H9 (cell line): ENCODE measurements at regions not wholly inside any gene's neighbourhood (a gene's known extent, or its start where the extent isn't known, plus 50 kb on each side); places are given as distances from the start of the nearest gene placed in this dataset.

Experiments
- DNase-seq: peaks from one replicate; pipeline ENCODE4 v3.0.0-alpha.2; 2017
- H2AFZ ChIP-seq: one replicate; pipeline ENCODE4 v1.6.1; 2013; ENCODE audit warnings: mild to moderate bottlenecking, low read length, control low read depth, moderate library complexity
- H2AK5ac ChIP-seq: 2 replicates; pipeline ENCODE4 v1.6.1; 2013; ENCODE audit warnings: low read length, control low read depth, mixed read lengths; ENCODE audit not compliant: insufficient read length
- H2BK120ac ChIP-seq: one replicate; pipeline ENCODE4 v1.6.1; 2013; ENCODE audit warnings: low read depth, mild to moderate bottlenecking, low read length, control low read depth, inconsistent platforms; ENCODE audit not compliant: poor library complexity, severe bottlenecking
- H2BK12ac ChIP-seq: 2 replicates; pipeline ENCODE4 v1.6.1; 2013; ENCODE audit warnings: low read length, control low read depth, mixed read lengths, low read depth; ENCODE audit not compliant: insufficient read length
- H2BK15ac ChIP-seq: 2 replicates; pipeline ENCODE4 v1.6.1; 2013; ENCODE audit warnings: low read depth, low read length, control low read depth
- H2BK20ac ChIP-seq: one replicate; pipeline ENCODE4 v1.6.1; 2013; ENCODE audit warnings: low read depth, mild to moderate bottlenecking, low read length, control low read depth, inconsistent platforms; ENCODE audit not compliant: poor library complexity, severe bottlenecking
- H2BK5ac ChIP-seq: 2 replicates; pipeline ENCODE4 v1.6.1; 2013; ENCODE audit warnings: low read length, control low read depth, mixed read lengths; ENCODE audit not compliant: insufficient read length
- H3K14ac ChIP-seq: 2 replicates; pipeline ENCODE4 v1.6.1; 2013; ENCODE audit warnings: low read length, control low read depth; ENCODE audit not compliant: insufficient read depth
- H3K18ac ChIP-seq: 2 replicates; pipeline ENCODE4 v1.6.1; 2013; ENCODE audit warnings: low read depth, mild to moderate bottlenecking, mixed read lengths, low read length, control low read depth; ENCODE audit not compliant: insufficient read length
- H3K23ac ChIP-seq: 2 replicates; pipeline ENCODE4 v1.6.1; 2013; ENCODE audit warnings: low read length, control low read depth, mixed read lengths, low read depth; ENCODE audit not compliant: insufficient read length
- H3K23me2 ChIP-seq: 2 replicates; pipeline ENCODE4 v1.6.1; 2013; ENCODE audit warnings: low read depth, mild to moderate bottlenecking, mixed read lengths, low read length, control low read depth; ENCODE audit not compliant: insufficient read length, poor library complexity, severe bottlenecking
- H3K27ac ChIP-seq: 2 replicates; pipeline ENCODE4 v1.5.1; 2013; ENCODE audit warnings: low read length, control low read depth, mixed read lengths, low read depth; ENCODE audit not compliant: insufficient read length
- H3K27me3 ChIP-seq: 2 replicates; pipeline ENCODE4 v1.6.1; 2013; ENCODE audit warnings: low read length, control low read depth, inconsistent platforms; ENCODE audit not compliant: insufficient read depth
- H3K4ac ChIP-seq: 2 replicates; pipeline ENCODE4 v1.6.1; 2013; ENCODE audit warnings: low read depth, mild to moderate bottlenecking, control low read depth, inconsistent platforms, low read length, moderate library complexity
- H3K4me1 ChIP-seq: 2 replicates; pipeline ENCODE4 v1.6.1; 2013; ENCODE audit warnings: low read length, control low read depth, inconsistent platforms; ENCODE audit not compliant: insufficient read depth
- H3K4me2 ChIP-seq: 2 replicates; pipeline ENCODE4 v1.6.1; 2013; ENCODE audit warnings: low read length, control low read depth, mixed read lengths; ENCODE audit not compliant: insufficient read length, insufficient read depth
- H3K56ac ChIP-seq: 2 replicates; pipeline ENCODE4 v1.6.1; 2013; ENCODE audit warnings: low read depth, mild to moderate bottlenecking, mixed read lengths, low read length, control low read depth; ENCODE audit not compliant: insufficient read length
- H3K79me1 ChIP-seq: 2 replicates; pipeline ENCODE4 v1.6.1; 2013; ENCODE audit warnings: low read depth, mild to moderate bottlenecking, moderate library complexity, low read length, control low read depth, inconsistent platforms; ENCODE audit not compliant: insufficient read depth, poor library complexity, severe bottlenecking
- H3K79me2 ChIP-seq: 2 replicates; pipeline ENCODE4 v1.6.1; 2013; ENCODE audit warnings: low read length, control low read depth, inconsistent platforms; ENCODE audit not compliant: insufficient read depth
- H3K9ac ChIP-seq: 2 replicates; pipeline ENCODE4 v1.6.1; 2013; ENCODE audit warnings: low read length, control low read depth, mixed read lengths; ENCODE audit not compliant: insufficient read length; ENCODE audit errors: extremely low read depth
- H3K9me3 ChIP-seq: one replicate; pipeline ENCODE4 v1.6.1; 2013; ENCODE audit warnings: low read depth, low read length, inconsistent platforms; ENCODE audit not compliant: control insufficient read depth
- H3T11ph ChIP-seq: one replicate; pipeline ENCODE4 v1.6.1; 2013; ENCODE audit warnings: mild to moderate bottlenecking, low read length, control low read depth, inconsistent platforms
- H4K20me1 ChIP-seq: one replicate; pipeline ENCODE4 v1.6.1; 2013; ENCODE audit not compliant: control insufficient read depth, insufficient read length, insufficient read depth
- H4K5ac ChIP-seq: 2 replicates; pipeline ENCODE4 v1.6.1; 2013; ENCODE audit warnings: low read depth, mild to moderate bottlenecking, mixed read lengths, low read length, control low read depth; ENCODE audit not compliant: insufficient read length
- H4K8ac ChIP-seq: replicated peaks from 2 replicates; pipeline ENCODE4 v1.6.1; 2013; ENCODE audit warnings: low read length, control low read depth, mixed read lengths, low read depth; ENCODE audit not compliant: insufficient read length
- H4K91ac ChIP-seq: 2 replicates; pipeline ENCODE4 v1.6.1; 2013; ENCODE audit warnings: low read depth, mild to moderate bottlenecking, moderate library complexity, mixed read lengths, low read length, control low read depth; ENCODE audit not compliant: insufficient read length
- H3K27ac Mint-ChIP-seq, 3 experiments: 2 replicates in 2 of 3; 3 replicates in 1 of 3; pipeline ENCODE4 v1.8.0; 2020 to 2021; ENCODE audit warnings: mixed read lengths in 3 of 3, mild to moderate bottlenecking in 1 of 3, moderate library complexity in 1 of 3
- H3K27me3 Mint-ChIP-seq: 2 replicates; pipeline ENCODE4 v1.8.0; 2021; ENCODE audit warnings: low read depth, mild to moderate bottlenecking, moderate library complexity, mixed read lengths
- H3K36me3 Mint-ChIP-seq, 3 experiments: 2 replicates in 2 of 3; 3 replicates in 1 of 3; pipeline ENCODE4 v1.8.0; 2020 to 2021; ENCODE audit warnings: low read depth in 3 of 3, mixed read lengths in 3 of 3; ENCODE audit not compliant: insufficient read depth in 1 of 3
- H3K4me1 Mint-ChIP-seq, 2 experiments: 2 replicates each; pipeline ENCODE4 v1.8.0; 2020; ENCODE audit warnings: mixed read lengths in 2 of 2
- H3K4me3 Mint-ChIP-seq, 2 experiments: 2 replicates in 1 of 2; 3 replicates in 1 of 2; pipeline ENCODE4 v1.8.0; 2020 to 2021; ENCODE audit warnings: mild to moderate bottlenecking in 2 of 2, mixed read lengths in 2 of 2, moderate library complexity in 1 of 2
- H3K9me3 Mint-ChIP-seq, 2 experiments: 2 replicates in 1 of 2; 3 replicates in 1 of 2; pipeline ENCODE4 v1.8.0; 2020; ENCODE audit warnings: mild to moderate bottlenecking in 2 of 2, mixed read lengths in 2 of 2, moderate library complexity in 1 of 2
- CTCF ChIP-seq: fragments of 200-600 bp; sonication (generic); conservative IDR thresholded peaks from 3 replicates; pipeline ENCODE4 v1.8.0; 2021; ENCODE audit warnings: antibody characterized with exemption, mild to moderate bottlenecking
- WGBS: extraction: QIAGEN DNeasy Blood & Tissue Kit; methylation state at CpG from one replicate; pipeline ENCODE4 v1.1.7; 2013; ENCODE audit warnings: missing lambda C conversion rate, low lambda C conversion rate, mixed read lengths; ENCODE audit not compliant: insufficient read length; ENCODE audit errors: extremely low coverage; 5-methylcytosine and 5-hydroxymethylcytosine counted together

- no peaks in the 10 kb centered on the region for H3K79me1 ChIP-seq
- DNase-seq, result no peak
- no peaks in the 10 kb centered on the region for H3K4me1 ChIP-seq
- no peak overlapping the region for H3K9ac ChIP-seq
- peaks cover 3 to 8% (median 4%) of the 10 kb centered on the region in 3 experiments; a peak in 5 of 7 replicates for H3K36me3 Mint-ChIP-seq
- no peak overlapping the region for H2BK12ac ChIP-seq
- H4K91ac ChIP-seq, result no peak overlapping the region
- no peaks in the 10 kb centered on the region for H3K27me3 Mint-ChIP-seq
- H2BK5ac ChIP-seq, result no peak overlapping the region
- no peak overlapping the region for H3K14ac ChIP-seq
- H3K23ac ChIP-seq, result no peak overlapping the region
- no peak overlapping the region for H3K27ac Mint-ChIP-seq
- no CpG with 5 or more reads among the region's 3 CpGs for whole genome bisulfite sequencing
- H3K9me3 Mint-ChIP-seq, result peaks cover 11 to 12% of the 10 kb centered on the region in 2 experiments; a peak in 4 of 5 replicates
- H3K27me3 ChIP-seq, result no peaks in the 10 kb centered on the region
- no peak overlapping the region for H2BK120ac ChIP-seq
- no peak overlapping the region for H4K5ac ChIP-seq
- H2BK15ac ChIP-seq, result no peak overlapping the region
- no peak overlapping the region for H2AFZ ChIP-seq
- H2AK5ac ChIP-seq, result no peak overlapping the region
- no peaks in the 10 kb centered on the region for H3K9me3 ChIP-seq
- H3K4me2 ChIP-seq, result no peak overlapping the region
- no peak overlapping the region for H3K56ac ChIP-seq
- no peaks in the 10 kb centered on the region for H3K4me1 Mint-ChIP-seq
- H4K20me1 ChIP-seq, result no peaks in the 10 kb centered on the region
- no peaks in the 10 kb centered on the region for H3K79me2 ChIP-seq
- H2BK20ac ChIP-seq, result no peak overlapping the region
- H3K18ac ChIP-seq, result no peak overlapping the region
- no peak overlapping the region for H3K27ac ChIP-seq
- no peak for TF ChIP-seq CTCF
- H3K4ac ChIP-seq, result no peak overlapping the region
- no peak overlapping the region for H4K8ac ChIP-seq
- H3K23me2 ChIP-seq, result no peaks in the 10 kb centered on the region
- H3T11ph ChIP-seq, result no peak overlapping the region
- no peak overlapping the region for H3K4me3 Mint-ChIP-seq
These were observed 378.9 kb downstream of the GRB14 start for GRCh38 chr2:164242409-164242808.
